GM12891 (cell line): ENCODE measurements at regions not wholly inside any gene's neighbourhood (a gene's known extent, or its start where the extent isn't known, plus 50 kb on each side); places are given as distances from the start of the nearest gene placed in this dataset.

Source experiments
- POLR2A ChIP-seq: IDR thresholded peaks from 2 replicates; pipeline ENCODE4 v1.6.1; 2011; ENCODE audit warnings: low read depth, low read length, control low read depth
- POLR2AphosphoS5 ChIP-seq: IDR thresholded peaks from 2 replicates; pipeline ENCODE4 v1.6.1; 2011; ENCODE audit warnings: low read depth, low read length, control low read depth
- TAF1 ChIP-seq: IDR thresholded peaks from 2 replicates; pipeline ENCODE4 v1.6.1; 2011; ENCODE audit warnings: low read depth, low read length, control low read depth

- TF ChIP-seq POLR2A (no peak), POLR2AphosphoS5 (no peak), TAF1 (no peak)
Measured at GRCh38 chr4:32191961-32192360, 1471.8 kb downstream of the PCDH7 start.
